ENCODE measurements at regions not wholly inside any gene's neighbourhood (a gene's known extent, or its start where the extent isn't known, plus 50 kb on each side); places are given as distances from the start of the nearest gene placed in this dataset.
"Not testable (repeated sequence)": the region's sequence is repeated elsewhere in the genome, so short reads cannot be mapped to it uniquely, and the experiment has no call there.

- TF ChIP-seq ZFX (IDR thresholded peaks at IDR 0.05; ENCODE audit: borderline replicate concordance), result no peak
- TF ChIP-seq, protein P1, sequence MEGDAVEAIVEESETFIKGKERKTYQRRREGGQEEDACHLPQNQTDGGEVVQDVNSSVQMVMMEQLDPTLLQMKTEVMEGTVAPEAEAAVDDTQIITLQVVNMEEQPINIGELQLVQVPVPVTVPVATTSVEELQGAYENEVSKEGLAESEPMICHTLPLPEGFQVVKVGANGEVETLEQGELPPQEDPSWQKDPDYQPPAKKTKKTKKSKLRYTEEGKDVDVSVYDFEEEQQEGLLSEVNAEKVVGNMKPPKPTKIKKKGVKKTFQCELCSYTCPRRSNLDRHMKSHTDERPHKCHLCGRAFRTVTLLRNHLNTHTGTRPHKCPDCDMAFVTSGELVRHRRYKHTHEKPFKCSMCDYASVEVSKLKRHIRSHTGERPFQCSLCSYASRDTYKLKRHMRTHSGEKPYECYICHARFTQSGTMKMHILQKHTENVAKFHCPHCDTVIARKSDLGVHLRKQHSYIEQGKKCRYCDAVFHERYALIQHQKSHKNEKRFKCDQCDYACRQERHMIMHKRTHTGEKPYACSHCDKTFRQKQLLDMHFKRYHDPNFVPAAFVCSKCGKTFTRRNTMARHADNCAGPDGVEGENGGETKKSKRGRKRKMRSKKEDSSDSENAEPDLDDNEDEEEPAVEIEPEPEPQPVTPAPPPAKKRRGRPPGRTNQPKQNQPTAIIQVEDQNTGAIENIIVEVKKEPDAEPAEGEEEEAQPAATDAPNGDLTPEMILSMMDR (IDR thresholded peaks at IDR 0.05), result no peak
- H3K27ac ChIP-seq, result no peak overlapping the region
Measured at GRCh38 chr12:58657190-58657589, 263.1 kb downstream of the LRIG3 start.

- no peak overlapping the region for H3K27ac ChIP-seq
Measured at GRCh38 chr12:58665375-58665774, 254.9 kb downstream of the LRIG3 start.

GRCh38 chr12:58668233-58668632 lies 252.1 kb downstream of the LRIG3 start:
- TF ChIP-seq, protein P1 (IDR thresholded peaks at IDR 0.05), result no peak
- TF ChIP-seq ZFX (IDR thresholded peaks at IDR 0.05; ENCODE audit: borderline replicate concordance), result no peak
- H3K27ac ChIP-seq, result no peak overlapping the region

More at GRCh38 chr12:58665375-58665774, 254.9 kb downstream of the LRIG3 start:
- no peak for TF ChIP-seq ZFX (IDR thresholded peaks at IDR 0.05; ENCODE audit: borderline replicate concordance)

DNA sequence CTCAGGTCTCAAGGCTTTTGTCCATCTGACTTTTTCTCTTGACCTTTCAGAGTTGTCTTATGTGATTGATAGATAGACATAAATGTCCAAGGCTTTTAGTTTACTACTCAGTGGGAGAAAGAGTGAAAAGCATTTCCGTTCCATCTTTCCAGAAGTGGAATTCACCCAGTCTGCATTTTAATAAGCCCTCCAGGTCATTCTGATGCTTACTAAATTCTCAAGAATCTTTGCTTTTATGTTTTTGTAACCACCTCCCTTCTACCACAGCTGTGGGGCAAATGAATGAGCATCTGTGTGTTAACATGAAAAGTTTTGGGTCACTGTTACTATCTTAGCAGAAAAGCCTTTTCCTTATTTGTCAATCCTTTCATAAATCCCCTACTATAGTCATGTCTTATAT lies 251.4 kb downstream of the LRIG3 start:
- no peak overlapping the region for H3K27ac ChIP-seq
- TF ChIP-seq, protein P1 (IDR thresholded peaks at IDR 0.05), result no peak
- TF ChIP-seq ZFX (IDR thresholded peaks at IDR 0.05; ENCODE audit: borderline replicate concordance), result no peak

DNA sequence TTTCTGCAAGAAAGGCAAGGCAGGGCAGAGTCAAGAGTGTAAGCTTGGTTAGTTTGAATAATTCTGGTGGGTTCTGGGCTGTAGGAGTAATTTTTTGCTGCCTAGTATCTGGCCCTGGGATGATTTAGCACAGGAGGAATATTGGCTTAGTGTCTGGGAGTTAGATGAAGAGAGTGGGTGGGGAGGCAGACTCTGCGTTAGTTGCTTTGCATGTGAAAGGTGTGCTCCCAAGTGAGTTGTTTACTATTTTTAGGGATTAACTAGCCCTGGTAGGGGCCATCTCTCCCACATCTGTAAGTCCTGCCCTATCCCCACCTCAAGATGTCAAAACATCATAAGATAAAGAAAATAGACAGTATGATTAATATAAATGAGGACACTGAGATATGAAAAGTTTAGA lies 249.7 kb downstream of the LRIG3 start:
- TF ChIP-seq, protein P1 (IDR thresholded peaks at IDR 0.05), result no peak
- H3K27ac ChIP-seq, result no peak overlapping the region

DNA sequence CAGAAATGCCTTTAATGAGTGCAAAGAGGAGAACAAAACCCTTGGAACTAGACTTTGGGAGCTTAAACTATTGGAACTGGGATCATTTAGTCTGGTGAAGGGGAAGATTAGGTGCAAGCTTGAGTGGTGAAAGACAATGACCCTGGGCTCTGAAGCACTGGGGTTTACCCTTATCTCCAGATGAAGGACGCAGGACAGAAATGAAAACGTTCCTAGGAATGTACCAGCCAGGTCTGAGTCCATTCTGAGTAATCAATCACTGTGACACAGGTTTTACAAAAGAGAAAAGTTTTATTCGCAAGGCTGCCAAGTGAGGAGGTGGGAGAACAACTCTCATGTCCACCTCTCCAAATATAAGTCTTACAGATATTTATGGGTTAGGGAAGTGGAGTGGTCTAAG lies 249.1 kb downstream of the LRIG3 start:
- H3K27ac ChIP-seq, result no peak overlapping the region
- no peak for TF ChIP-seq ZFX (IDR thresholded peaks at IDR 0.05; ENCODE audit: borderline replicate concordance)
- TF ChIP-seq, protein P1 (IDR thresholded peaks at IDR 0.05), result no peak

- no peak overlapping the region for H3K27ac ChIP-seq
- no peak for TF ChIP-seq ZFX (IDR thresholded peaks at IDR 0.05; ENCODE audit: borderline replicate concordance)
- TF ChIP-seq, protein P1 (IDR thresholded peaks at IDR 0.05), result no peak
Measured at GRCh38 chr12:58673021-58673420, 247.3 kb downstream of the LRIG3 start.

GRCh38 chr12:58677833-58678232 lies 242.5 kb downstream of the LRIG3 start:
- H3K27ac ChIP-seq, result not testable (repeated sequence)
